Skeletal muscle tissue (tissue), 3 donors: ENCODE measurements at regions not wholly inside any gene's neighbourhood (a gene's known extent, or its start where the extent isn't known, plus 50 kb on each side); places are given as distances from the start of the nearest gene placed in this dataset.
"Not testable (repeated sequence)": the region's sequence is repeated elsewhere in the genome, so short reads cannot be mapped to it uniquely, and the experiment has no call there.

Experiments used
- H3K27ac ChIP-seq: one replicate; pipeline ENCODE4 v1.7.0; 2013; ENCODE audit warnings: mild to moderate bottlenecking, low read depth, low read length, inconsistent platforms
- H3K27me3 ChIP-seq, 3 donors: one replicate each; pipeline ENCODE4 v1.7.0; 2013; ENCODE audit warnings: low read length in 3 of 3; ENCODE audit not compliant: control insufficient read depth in 3 of 3, insufficient read depth in 3 of 3
- H3K36me3 ChIP-seq, 3 donors: one replicate each; pipeline ENCODE4 v1.7.0; 2013; ENCODE audit warnings: low read length in 3 of 3; ENCODE audit not compliant: control insufficient read depth in 3 of 3, insufficient read depth in 3 of 3
- H3K4me1 ChIP-seq, 3 donors: one replicate each; pipeline ENCODE4 v1.7.0; 2013; ENCODE audit warnings: low read length in 3 of 3, mild to moderate bottlenecking in 3 of 3; ENCODE audit not compliant: control insufficient read depth in 3 of 3, insufficient read depth in 3 of 3
- H3K4me3 ChIP-seq, 3 donors: one replicate each; pipeline ENCODE4 v1.7.0; 2013; ENCODE audit warnings: low read length in 3 of 3
- H3K9ac ChIP-seq, 3 donors: one replicate each; pipeline ENCODE4 v1.7.0; 2013; ENCODE audit warnings: low read length in 3 of 3, mild to moderate bottlenecking in 3 of 3, moderate library complexity in 2 of 3, low read depth in 1 of 3
- H3K9me3 ChIP-seq, 3 donors: one replicate each; pipeline ENCODE4 v1.7.0; 2013; ENCODE audit warnings: low read length in 3 of 3; ENCODE audit not compliant: control insufficient read depth in 3 of 3
- donor health status: Osteomylitis.

DNA sequence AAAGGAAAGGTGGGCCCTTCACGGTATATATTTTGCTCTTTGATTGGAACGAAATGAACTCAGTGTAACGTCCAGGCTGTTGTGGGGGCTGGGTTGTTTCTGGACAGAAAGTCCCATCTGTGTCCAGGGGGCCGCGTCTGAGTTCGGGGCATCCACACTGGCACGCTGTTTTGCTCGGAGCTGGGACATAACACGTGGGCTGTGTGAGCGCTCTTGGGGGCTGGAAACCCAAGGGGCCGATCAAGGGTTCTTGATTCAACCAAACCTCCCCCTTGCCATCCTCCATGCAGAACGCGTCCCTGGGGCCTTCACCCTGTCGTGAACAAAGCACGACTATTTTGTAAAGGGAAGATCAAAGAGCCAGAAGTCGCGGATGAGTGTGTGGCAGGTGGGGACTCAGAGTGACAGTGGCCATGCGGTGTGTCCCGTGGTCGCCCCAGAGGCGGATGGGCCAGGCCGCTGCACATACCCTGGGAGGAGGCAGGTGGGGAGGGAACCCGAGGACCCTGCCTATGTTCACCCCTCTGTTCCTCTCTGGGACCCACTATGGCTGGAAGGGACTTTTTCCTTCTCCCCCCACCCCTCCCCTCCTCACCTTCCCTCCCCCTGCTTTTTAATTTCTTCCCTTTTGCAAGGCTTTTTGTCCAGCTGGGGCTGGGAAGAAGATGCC lies 387.2 kb downstream of the SEC14L1 start:
- Histone ChIP-seq H3K27ac (no peak overlapping the region), H3K4me3 (no peak overlapping the region), H3K27me3 (peaks cover 18 to 30% (median 29%) of the 10 kb centered on the region in 3 donors), H3K36me3 (no peaks in the 10 kb centered on the region), H3K9me3 (no peaks in the 10 kb centered on the region), H3K9ac (no peak overlapping the region), H3K4me1 (peaks cover 0 to 5% (median 0%) of the 10 kb centered on the region in 3 donors)

DNA sequence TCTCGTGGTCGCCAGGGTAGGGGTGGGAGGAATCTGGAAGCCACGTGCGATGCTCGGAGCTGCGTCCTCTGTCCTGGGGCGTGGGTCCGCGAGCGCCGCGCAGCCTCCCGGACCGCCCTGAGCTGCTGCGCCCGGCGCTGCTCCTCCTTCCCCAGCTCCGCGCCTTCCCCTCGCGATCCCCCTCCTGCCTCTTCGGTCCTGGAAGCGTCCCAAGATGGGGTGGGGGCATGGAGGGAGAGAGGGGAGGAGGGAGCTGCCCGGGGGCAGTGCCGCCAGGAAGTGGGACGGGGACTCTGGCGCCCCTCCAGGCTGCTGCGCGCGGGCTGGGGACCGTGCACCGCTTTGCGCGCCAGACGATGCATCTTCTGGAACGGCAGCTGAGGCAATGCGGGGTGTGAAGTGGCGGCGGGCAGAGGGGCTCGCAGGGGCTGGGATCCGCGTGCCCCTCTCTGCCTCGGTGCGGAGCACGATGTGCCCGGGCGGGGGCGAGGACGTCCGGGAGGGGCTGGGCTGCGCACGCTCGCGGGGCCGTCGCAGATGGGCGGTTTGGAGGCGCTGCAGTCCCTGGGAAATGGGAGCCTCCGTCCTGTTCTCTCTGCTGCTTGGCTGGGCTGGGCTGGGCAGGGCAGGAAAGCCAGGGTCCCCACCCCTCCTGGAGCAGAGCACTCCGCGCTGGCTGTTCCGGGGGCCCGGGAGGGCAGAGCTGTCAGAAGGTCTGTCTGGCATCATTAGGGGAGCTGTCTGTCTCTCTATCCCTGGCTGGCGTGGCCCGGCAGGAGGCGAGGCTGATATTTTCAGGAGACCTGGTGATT lies 388.0 kb downstream of the SEC14L1 start:
- no peaks in the 10 kb centered on the region for H3K9me3 ChIP-seq
- H3K27ac ChIP-seq = no peak overlapping the region
- H3K9ac ChIP-seq = no peak overlapping the region
- H3K4me3 ChIP-seq = peak overlapping the region in 1 of 3 donors; percentile 6
- peaks cover 18 to 30% (median 29%) of the 10 kb centered on the region in 3 donors for H3K27me3 ChIP-seq
- H3K36me3 ChIP-seq = no peaks in the 10 kb centered on the region
- H3K4me1 ChIP-seq = peaks cover 0 to 5% (median 0%) of the 10 kb centered on the region in 3 donors

GRCh38 chr17:77529328-77529650 lies 388.5 kb downstream of the SEC14L1 start:
- peaks cover 0 to 5% (median 0%) of the 10 kb centered on the region in 3 donors for H3K4me1 ChIP-seq
- H3K27ac ChIP-seq = no peak overlapping the region
- no peak overlapping the region for H3K9ac ChIP-seq
- no peaks in the 10 kb centered on the region for H3K9me3 ChIP-seq
- H3K27me3 ChIP-seq = peaks cover 18 to 30% (median 29%) of the 10 kb centered on the region in 3 donors
- H3K36me3 ChIP-seq = no peaks in the 10 kb centered on the region
- H3K4me3 ChIP-seq = no peak overlapping the region

DNA sequence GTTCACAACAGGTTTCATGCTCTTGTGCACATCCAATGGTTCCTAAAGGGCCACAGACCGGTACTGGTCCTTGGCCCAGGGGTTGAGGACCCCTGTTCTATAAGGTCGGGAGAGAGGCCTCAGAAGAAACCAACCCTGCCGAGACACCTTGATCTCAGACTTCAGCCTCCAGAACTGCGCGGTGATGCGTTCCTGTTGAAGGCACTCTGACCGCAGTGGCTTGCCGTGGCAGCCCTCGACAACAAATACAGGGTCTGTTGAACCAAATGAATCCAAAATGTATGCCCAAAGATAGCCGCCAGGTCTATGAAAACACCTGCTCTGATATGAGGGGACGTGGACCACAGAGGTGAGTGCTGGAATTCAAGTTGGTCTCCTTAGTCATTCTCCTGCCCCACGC lies 389.8 kb downstream of the SEC14L1 start:
- Histone ChIP-seq H3K36me3 (no peaks in the 10 kb centered on the region), H3K9me3 (no peaks in the 10 kb centered on the region), H3K9ac (no peak overlapping the region), H3K4me3 (no peak overlapping the region), H3K27ac (no peak overlapping the region), H3K4me1 (peaks cover 0 to 5% (median 0%) of the 10 kb centered on the region in 3 donors), H3K27me3 (peaks cover 16 to 32% (median 30%) of the 10 kb centered on the region in 3 donors)

GRCh38 chr17:77531002-77531401 lies 390.2 kb downstream of the SEC14L1 start:
- Histone ChIP-seq H3K27ac (no peak overlapping the region), H3K9ac (no peak overlapping the region), H3K4me1 (peaks cover 0 to 5% (median 0%) of the 10 kb centered on the region in 3 donors), H3K9me3 (no peaks in the 10 kb centered on the region), H3K36me3 (no peaks in the 10 kb centered on the region), H3K4me3 (no peak overlapping the region), H3K27me3 (peaks cover 18 to 32% (median 30%) of the 10 kb centered on the region in 3 donors)

- Histone ChIP-seq H3K9me3 (no peaks in the 10 kb centered on the region), H3K27me3 (peaks cover 18 to 32% (median 30%) of the 10 kb centered on the region in 3 donors), H3K27ac (no peak overlapping the region), H3K4me3 (no peak overlapping the region), H3K4me1 (peaks cover 0 to 5% (median 0%) of the 10 kb centered on the region in 3 donors), H3K9ac (no peak overlapping the region), H3K36me3 (no peaks in the 10 kb centered on the region)
Observed at GRCh38 chr17:77531641-77532040, 390.9 kb downstream of the SEC14L1 start.

GRCh38 chr17:77533697-77534096 lies 392.9 kb downstream of the SEC14L1 start:
- H3K36me3 ChIP-seq, H3K9ac ChIP-seq, H3K4me3 ChIP-seq, H3K27ac ChIP-seq, H3K4me1 ChIP-seq, H3K9me3 ChIP-seq: not testable (repeated sequence)
- peaks cover 11 to 22% (median 18%) of the 10 kb centered on the region in 3 donors for H3K27me3 ChIP-seq

GRCh38 chr17:77534137-77534536 lies 393.4 kb downstream of the SEC14L1 start:
- Histone ChIP-seq H3K9me3 (no peaks in the 10 kb centered on the region), H3K9ac (no peak overlapping the region), H3K27ac (no peak overlapping the region), H3K27me3 (peaks cover 9 to 17% (median 14%) of the 10 kb centered on the region in 3 donors), H3K36me3 (no peaks in the 10 kb centered on the region), H3K4me3 (no peak overlapping the region), H3K4me1 (no peaks in the 10 kb centered on the region)

DNA sequence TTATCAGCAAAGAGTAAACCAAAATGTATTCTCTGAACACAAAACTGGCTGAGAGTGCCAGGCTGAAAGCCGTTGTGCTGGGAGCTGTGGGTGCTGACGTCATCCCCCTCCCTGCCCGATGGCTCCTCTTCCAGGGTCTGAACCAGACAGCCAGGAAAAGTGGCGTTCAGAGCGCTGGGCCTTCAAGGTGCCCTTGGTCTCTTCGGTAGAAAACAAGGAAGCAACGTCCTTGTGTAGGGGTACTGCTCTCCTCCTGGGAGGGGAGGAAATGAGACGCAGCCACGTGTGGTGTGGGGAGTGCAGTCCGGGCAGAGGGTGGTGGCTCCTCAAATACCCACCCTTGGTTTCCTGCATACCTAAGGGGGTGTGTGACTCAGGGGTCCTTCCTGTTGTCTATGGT lies 394.7 kb downstream of the SEC14L1 start:
- no peaks in the 10 kb centered on the region for H3K4me1 ChIP-seq

GRCh38 chr17:77535892-77536291 lies 395.1 kb downstream of the SEC14L1 start:
- Histone ChIP-seq H3K36me3 (no peaks in the 10 kb centered on the region), H3K9me3 (no peaks in the 10 kb centered on the region), H3K9ac (no peak overlapping the region), H3K4me3 (no peak overlapping the region), H3K27ac (no peak overlapping the region), H3K27me3 (peaks cover 4 to 18% (median 15%) of the 10 kb centered on the region in 3 donors), H3K4me1 (no peaks in the 10 kb centered on the region)

More for the DNA sequence above, 394.7 kb downstream of the SEC14L1 start:
- H3K27ac ChIP-seq = no peak overlapping the region
- no peak overlapping the region for H3K4me3 ChIP-seq
- no peaks in the 10 kb centered on the region for H3K36me3 ChIP-seq
- H3K9me3 ChIP-seq = no peaks in the 10 kb centered on the region
- no peak overlapping the region for H3K9ac ChIP-seq
- H3K27me3 ChIP-seq = peaks cover 4 to 14% (median 14%) of the 10 kb centered on the region in 3 donors
